ENCODE measurements at regions not wholly inside any gene's neighbourhood (a gene's known extent, or its start where the extent isn't known, plus 50 kb on each side); places are given as distances from the start of the nearest gene placed in this dataset.

GRCh38 chr11:128244871-128245270 is 342.5 kb downstream of the ETS1 start:
- ATAC-seq (ENCODE audit: insufficient number of reproducible peaks, low FRiP score, low read depth) (no peak), DNase-seq (ENCODE audit: low spot score) (no peak)
- H3K4me3 ChIP-seq: no peak overlapping the region
- H3K27ac ChIP-seq: no peak overlapping the region
- H3K36me3 ChIP-seq: no peaks in the 10 kb centered on the region
- H3K4me1 ChIP-seq (ENCODE audit: control insufficient read depth in 1 of 2, low read depth in 2 of 2): peaks cover 5 to 6% of the 10 kb centered on the region in 2 donors
- TF ChIP-seq CTCF (IDR thresholded peaks at IDR 0.05): no peak
- no peaks in the 10 kb centered on the region for H3K27me3 ChIP-seq (replicated peaks; ENCODE audit: insufficient read depth)
- no peaks in the 10 kb centered on the region for H3K9me3 ChIP-seq

- Histone ChIP-seq H3K36me3 (no peaks in the 10 kb centered on the region), H3K9me3 (no peaks in the 10 kb centered on the region), H3K4me3 (no peak overlapping the region), H3K27me3 (replicated peaks; ENCODE audit: insufficient read depth) (no peaks in the 10 kb centered on the region), H3K27ac (no peak overlapping the region), H3K4me1 (ENCODE audit: control insufficient read depth in 1 of 2, low read depth in 2 of 2) (peaks cover 5 to 6% of the 10 kb centered on the region in 2 donors)
- DNase-seq (ENCODE audit: low spot score): no peak
- ATAC-seq (ENCODE audit: insufficient number of reproducible peaks, low FRiP score, low read depth): no peak
- no peak for TF ChIP-seq CTCF (IDR thresholded peaks at IDR 0.05)
These were observed 344.9 kb downstream of the ETS1 start for GRCh38 chr11:128242451-128242850.

GRCh38 chr11:128240546-128240945 is 346.8 kb downstream of the ETS1 start:
- DNase-seq (ENCODE audit: low spot score): no peak
- Histone ChIP-seq H3K4me3 (no peak overlapping the region), H3K36me3 (no peaks in the 10 kb centered on the region), H3K9me3 (no peaks in the 10 kb centered on the region), H3K27me3 (replicated peaks; ENCODE audit: insufficient read depth) (no peaks in the 10 kb centered on the region), H3K27ac (no peak overlapping the region), H3K4me1 (ENCODE audit: control insufficient read depth in 1 of 2, low read depth in 2 of 2) (peaks cover 5 to 6% of the 10 kb centered on the region in 2 donors)
- no peak for TF ChIP-seq CTCF (IDR thresholded peaks at IDR 0.05)
- ATAC-seq (ENCODE audit: insufficient number of reproducible peaks, low FRiP score, low read depth): no peak

GRCh38 chr11:128239306-128239705 is 348.1 kb downstream of the ETS1 start:
- no peak for ATAC-seq (ENCODE audit: insufficient number of reproducible peaks, low FRiP score, low read depth)

GRCh38 chr11:128238521-128239265 is 348.7 kb downstream of the ETS1 start:
- H3K9me3 ChIP-seq: no peaks in the 10 kb centered on the region
- no peaks in the 10 kb centered on the region for H3K36me3 ChIP-seq
- no peak overlapping the region for H3K4me3 ChIP-seq
- no peak overlapping the region for H3K27ac ChIP-seq
- H3K27me3 ChIP-seq (replicated peaks; ENCODE audit: insufficient read depth): no peaks in the 10 kb centered on the region
- ATAC-seq (ENCODE audit: insufficient number of reproducible peaks, low FRiP score, low read depth) (no peak), DNase-seq (ENCODE audit: low spot score) (no peak)
- no peak for TF ChIP-seq CTCF (IDR thresholded peaks at IDR 0.05)
- H3K4me1 ChIP-seq (ENCODE audit: control insufficient read depth in 1 of 2, low read depth in 2 of 2): peaks cover 5 to 6% of the 10 kb centered on the region in 2 donors

More at GRCh38 chr11:128239306-128239705, 348.1 kb downstream of the ETS1 start:
- H3K4me1 ChIP-seq (ENCODE audit: control insufficient read depth in 1 of 2, low read depth in 2 of 2): peaks cover 5 to 6% of the 10 kb centered on the region in 2 donors
- no peak for DNase-seq (ENCODE audit: low spot score)
- H3K27me3 ChIP-seq (replicated peaks; ENCODE audit: insufficient read depth): no peaks in the 10 kb centered on the region
- H3K36me3 ChIP-seq: no peaks in the 10 kb centered on the region
- TF ChIP-seq CTCF (IDR thresholded peaks at IDR 0.05): no peak
- H3K27ac ChIP-seq: no peak overlapping the region
- H3K9me3 ChIP-seq: no peaks in the 10 kb centered on the region
- H3K4me3 ChIP-seq: no peak overlapping the region
